C4-2B (cell line): ENCODE measurements at regions not wholly inside any gene's neighbourhood (a gene's known extent, or its start where the extent isn't known, plus 50 kb on each side); places are given as distances from the start of the nearest gene placed in this dataset.

Experiments used
- H3K27ac ChIP-seq: fragments of 450-650 bp; 2 replicates; pipeline ENCODE4 v1.5.1; 2017
- CTCF ChIP-seq: fragments of 450-650 bp; conservative IDR thresholded peaks from 2 replicates; pipeline ENCODE4 v1.5.1; 2017; ENCODE audit warnings: mild to moderate bottlenecking
- ZFX ChIP-seq: fragments of 450-650 bp; IDR thresholded peaks from 2 replicates; pipeline ENCODE4 v1.6.1; 2017

- H3K27ac ChIP-seq: no peak overlapping the region
- TF ChIP-seq ZFX: no peak
- no peak for TF ChIP-seq CTCF
These were observed 242.3 kb downstream of the NSG2 start for GRCh38 chr5:174287761-174288160.

- TF ChIP-seq ZFX: no peak
- TF ChIP-seq CTCF: no peak
- H3K27ac ChIP-seq: no peak overlapping the region
These were observed 242.9 kb downstream of the NSG2 start for GRCh38 chr5:174288439-174288838.

- no peak overlapping the region for H3K27ac ChIP-seq
- TF ChIP-seq CTCF (no peak), ZFX (no peak)
These were observed 245.7 kb downstream of the NSG2 start for GRCh38 chr5:174291162-174291561.

DNA sequence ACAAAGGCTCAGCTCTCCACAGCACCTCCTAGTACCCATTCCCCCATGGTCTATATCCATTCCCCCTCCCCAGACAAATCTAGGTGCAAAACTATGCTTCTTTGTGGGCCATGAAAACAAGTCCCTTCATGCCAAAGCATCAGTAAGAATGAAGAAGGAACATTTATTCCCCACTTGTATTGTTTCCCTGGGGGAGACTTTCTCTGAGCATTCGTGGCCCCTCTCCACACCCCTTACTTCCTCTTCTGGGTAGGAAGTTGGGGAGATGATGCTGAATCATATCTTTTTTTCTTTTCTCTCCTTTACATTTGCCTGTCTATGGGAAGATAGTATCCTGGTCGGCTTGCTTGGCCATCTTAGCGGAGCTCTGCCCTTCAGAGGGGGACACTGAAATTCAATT, 246.8 kb downstream of the NSG2 start:
- no peak for TF ChIP-seq ZFX
- TF ChIP-seq CTCF: no peak
- H3K27ac ChIP-seq: no peak overlapping the region

- no peak for TF ChIP-seq CTCF
- no peak for TF ChIP-seq ZFX
- no peak overlapping the region for H3K27ac ChIP-seq
These were observed 247.5 kb downstream of the NSG2 start for GRCh38 chr5:174293006-174293405.

- no peak overlapping the region for H3K27ac ChIP-seq
These were observed 248.0 kb downstream of the NSG2 start for GRCh38 chr5:174293481-174293880.

More at GRCh38 chr5:174293481-174293880, 248.0 kb downstream of the NSG2 start:
- TF ChIP-seq ZFX (no peak), CTCF (no peak)
